ENCODE measurements at regions not wholly inside any gene's neighbourhood (a gene's known extent, or its start where the extent isn't known, plus 50 kb on each side); places are given as distances from the start of the nearest gene placed in this dataset.

DNA sequence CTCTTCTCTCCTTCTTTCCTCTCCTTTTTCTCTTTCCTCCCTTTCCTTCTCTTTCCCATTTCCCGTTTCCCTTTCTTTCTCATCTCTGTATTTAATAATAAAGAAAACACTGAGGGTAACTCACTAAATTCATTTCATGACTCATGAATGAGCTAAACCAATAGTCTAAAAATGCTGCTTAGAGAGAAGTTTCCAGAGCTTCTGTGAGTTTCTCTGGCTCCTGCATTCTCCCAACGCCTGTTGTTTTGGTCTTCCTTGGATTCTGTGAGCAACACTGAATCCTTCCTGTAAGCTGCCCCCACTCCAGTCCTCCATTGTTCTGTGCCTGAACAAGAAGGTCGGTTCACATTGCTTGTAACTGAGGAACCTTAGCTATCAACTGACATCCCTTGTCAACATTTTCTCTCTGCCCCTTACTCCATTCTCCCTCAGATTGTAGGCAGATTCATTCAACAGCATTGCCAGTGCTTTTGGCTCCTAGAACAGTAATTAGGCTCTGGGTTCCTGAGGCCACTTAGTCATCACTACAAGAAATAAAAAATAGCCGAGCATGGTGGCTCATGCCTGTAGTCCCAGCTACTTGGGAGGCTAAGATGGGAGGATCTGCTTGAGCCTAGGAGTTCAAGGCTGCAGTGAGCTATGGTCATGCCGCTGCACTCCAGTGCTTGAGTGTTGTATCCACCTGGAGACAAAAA is 237.7 kb upstream of the KLF4 start:
- DNase-seq = no peak

DNA sequence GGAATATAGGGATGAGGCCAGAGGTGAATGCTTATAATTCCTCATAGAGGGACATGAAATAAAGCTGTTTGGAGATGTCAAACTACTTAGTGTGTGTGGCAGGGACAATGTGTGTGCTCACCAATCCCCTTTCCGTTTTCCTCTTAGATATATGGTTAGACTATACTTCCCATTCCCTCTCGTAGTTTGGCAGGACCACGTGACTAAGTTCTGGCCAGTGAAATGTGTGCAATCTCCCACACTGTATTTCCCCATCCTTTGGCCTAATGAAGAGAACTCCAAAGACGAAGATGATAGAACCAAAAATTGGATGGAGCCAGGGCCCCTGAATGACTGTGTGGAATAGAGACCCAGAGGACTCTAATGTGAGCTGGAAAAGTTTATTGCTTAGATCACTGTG is 233.4 kb upstream of the KLF4 start:
- DNase-seq = no peak

DNA sequence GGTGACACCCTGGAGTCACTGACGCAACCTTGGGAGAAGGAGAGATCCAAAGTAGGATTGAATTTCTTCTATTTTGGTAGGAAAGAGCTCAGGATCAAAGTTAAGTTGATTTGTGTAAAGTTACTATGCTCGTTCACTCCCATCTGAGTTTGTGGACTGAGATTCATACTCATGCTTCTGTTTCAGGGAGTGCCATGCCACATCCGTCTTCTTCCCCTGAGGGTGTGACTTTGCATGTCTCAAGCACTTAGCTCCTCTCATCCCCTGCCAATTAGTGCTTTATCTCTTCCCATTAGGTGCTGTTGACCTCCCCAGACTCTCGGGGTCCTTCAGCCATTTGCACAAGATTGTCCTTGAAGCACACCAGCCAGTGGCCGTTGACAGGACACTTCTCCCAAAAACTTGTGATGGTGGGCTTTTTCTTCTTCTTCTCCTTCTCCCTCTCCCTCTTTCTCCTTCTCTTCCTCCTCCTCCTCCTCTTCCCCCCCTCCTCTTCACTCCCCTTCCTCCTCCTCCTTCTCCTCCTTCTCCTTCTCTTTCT is 232.2 kb upstream of the KLF4 start:
- DNase-seq = no peak

DNA sequence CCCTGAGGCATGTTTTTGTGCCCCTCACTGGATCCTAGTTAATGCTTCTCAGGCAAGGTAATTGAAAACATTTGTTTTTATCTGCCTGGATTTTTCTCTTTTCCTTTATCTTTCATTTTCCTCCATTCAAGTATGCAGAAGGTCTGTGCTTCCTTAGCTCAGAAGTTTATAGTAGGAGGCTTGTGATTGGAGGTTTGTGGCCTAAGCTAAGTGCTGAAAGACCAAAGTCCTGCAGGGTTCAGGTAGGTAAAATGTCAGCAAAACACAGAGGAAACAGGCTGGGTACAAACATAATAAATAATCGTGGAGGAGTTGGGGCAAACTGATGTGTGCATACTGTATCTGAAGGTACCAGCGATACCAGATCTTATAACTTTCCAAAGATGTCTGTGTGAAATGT is 230.9 kb upstream of the KLF4 start:
- no peak for DNase-seq

DNA sequence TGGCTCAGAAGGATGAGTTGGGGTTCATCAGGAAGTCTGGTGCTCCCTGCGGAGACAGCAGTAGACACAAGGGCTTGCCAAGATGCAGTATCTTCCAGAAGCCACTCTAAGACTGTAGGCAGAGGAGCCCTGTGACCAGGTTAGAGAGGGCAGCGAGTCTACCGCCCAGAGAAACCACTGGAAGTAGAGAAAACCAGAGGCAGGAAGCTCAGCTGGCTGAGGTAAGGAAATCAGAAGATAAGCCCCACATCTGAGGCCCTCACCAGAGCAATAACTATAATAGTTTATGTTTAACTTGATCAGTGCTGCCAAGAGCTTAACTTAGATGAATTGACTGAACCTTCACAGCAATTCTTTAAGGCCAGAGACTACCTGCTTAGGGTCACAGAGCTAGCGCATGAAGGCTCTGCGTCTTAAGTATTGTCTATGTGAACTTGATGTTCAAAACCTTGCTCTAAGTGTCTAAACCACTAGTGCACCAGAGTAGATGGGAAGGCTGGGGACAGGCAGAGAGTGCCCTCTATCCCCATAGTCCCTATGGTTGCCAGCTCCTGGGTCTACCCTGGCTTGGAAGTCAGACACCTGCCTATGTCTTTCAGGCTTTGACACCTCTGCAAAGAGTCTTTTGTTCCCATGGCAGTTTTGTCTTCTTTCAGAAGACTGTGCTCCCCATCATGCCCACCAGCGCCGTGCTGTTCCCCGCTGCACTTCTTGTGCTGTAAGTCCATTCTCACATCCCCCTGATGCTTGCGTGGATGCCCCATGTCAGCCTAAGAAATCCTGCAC is 228.2 kb upstream of the KLF4 start:
- DNase-seq = no peak

DNA sequence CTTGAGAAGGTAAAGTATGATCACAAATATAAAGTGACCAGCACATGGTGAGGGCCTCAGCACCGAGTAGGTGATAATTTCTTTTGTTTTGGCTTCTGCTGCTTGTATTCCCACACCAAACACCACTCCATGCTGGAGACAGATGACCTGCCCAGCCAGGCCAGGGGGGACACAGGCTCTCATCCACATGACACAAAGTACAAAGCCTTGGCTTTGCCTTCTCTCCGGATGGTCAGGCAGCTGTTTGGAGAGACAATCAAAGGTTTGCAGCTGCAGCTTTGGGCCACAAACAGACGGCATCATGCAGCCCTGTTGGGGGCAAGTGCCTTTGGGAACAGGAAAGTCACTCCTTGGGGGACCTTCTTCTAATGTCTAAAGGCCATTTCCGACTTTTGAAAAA is 226.2 kb upstream of the KLF4 start:
- no peak for DNase-seq

DNA sequence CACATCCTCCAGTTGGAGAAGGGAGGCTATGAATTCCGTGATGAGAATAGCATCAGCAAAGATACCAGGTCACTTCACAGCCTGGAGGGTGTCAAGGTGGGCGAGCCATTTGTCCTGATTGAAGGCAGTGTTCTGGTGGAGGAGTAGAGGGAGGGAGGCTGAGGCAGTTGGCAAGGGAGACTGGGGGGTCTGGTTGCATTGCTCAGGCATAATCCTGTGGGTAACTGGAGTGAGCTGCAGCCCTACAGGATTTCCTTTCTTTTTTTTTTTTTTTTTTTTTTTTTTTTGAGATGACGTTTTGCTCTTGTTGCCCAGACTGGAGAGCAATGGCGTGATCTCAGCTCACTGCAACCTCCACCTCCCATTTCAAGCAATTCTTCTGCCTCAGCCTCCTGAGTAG is 223.9 kb upstream of the KLF4 start:
- no peak for DNase-seq

DNA sequence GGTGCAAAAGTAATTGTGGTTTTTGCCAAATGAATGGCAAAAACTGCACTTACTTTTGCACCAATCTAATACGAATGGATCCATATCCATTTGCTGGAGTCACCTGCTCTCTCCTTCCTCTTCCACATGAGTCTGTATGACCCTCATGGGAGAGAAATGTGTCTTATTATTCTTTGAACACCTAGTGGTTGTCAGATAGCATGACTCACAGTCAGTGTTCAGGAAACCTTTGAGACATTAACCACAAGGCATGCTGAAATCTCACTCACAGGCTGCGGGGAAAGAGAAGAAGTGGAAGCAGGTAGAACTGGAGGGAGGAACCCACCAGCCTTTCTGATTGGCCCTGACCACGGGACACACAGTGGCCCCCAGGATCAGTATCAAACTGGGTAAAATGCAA is 222.8 kb upstream of the KLF4 start:
- no peak for DNase-seq

DNA sequence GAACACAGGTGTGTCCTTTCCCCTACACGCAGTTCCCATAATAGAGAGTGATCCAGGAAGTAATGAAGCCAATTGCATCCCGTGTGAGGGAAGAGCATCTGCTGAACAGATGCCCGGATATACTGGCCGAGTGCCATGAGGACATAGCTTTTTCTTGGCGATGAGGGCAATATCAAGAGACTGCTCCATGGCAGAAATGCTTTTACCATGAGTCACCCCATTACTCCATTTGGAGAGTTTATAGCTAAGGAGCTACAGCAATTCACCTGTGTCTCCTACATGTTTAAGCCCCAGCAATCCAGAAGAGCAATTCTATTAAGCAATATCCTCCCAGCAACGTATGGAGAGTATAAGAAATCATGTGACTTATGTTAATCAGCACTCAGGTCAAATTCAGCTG is 222.0 kb upstream of the KLF4 start:
- no peak for DNase-seq

DNA sequence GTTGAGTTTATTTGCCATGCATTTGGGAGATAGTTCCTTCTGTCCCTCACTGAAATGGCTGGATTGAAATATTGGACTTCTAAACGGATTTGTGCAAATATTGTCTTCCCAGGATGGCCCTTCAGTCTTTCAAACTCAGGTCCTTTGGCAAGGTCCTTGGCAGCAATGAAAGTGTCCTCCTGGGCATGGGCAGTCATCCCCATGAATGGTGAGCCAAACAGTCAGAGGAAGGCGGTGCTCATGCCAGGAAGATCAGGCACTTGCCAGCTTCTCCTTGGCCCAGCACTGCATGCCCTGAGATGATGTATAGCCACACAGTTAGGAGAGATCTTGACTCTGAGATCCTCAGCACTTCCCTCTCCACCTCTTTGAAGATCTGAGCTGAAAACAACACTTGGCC is 221.4 kb upstream of the KLF4 start:
- DNase-seq = no peak

DNA sequence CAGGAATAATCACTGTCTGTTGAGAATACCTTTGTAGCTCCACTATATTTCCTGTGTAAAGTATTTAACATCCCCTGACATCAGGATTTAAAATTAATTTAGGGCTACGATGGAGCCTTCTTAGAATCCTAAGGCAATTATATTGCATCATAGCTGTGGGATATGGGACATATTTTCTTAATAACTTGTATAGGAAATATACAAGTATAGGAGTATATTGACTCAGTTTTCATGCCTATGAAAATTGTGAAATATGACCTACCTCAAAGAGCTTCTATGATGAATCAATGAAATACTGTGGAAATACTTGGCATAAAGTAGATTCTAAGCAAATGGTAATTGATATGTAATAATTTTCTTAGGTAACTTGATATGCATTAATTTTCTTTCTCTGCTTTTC is 221.0 kb upstream of the KLF4 start:
- no peak for DNase-seq

DNA sequence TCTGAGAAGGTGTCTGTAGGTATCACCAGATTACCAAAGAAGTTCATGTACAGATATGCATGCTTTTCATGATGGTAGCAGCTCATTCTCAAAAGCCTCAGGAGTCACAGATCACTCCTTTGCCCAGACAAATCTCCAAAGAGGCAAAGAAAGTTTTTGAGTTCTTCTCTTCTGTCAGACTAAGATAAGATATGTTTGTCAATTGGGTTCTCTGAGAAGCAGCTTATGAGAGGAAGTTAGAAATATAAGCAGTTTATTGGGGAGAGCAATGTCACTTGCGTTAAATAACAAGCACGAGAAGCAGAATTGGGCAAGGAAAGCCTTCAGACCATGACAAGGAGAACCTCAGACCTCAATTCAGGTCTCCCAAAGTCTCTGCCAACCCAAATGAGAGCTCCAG is 219.2 kb upstream of the KLF4 start:
- no peak for DNase-seq

DNA sequence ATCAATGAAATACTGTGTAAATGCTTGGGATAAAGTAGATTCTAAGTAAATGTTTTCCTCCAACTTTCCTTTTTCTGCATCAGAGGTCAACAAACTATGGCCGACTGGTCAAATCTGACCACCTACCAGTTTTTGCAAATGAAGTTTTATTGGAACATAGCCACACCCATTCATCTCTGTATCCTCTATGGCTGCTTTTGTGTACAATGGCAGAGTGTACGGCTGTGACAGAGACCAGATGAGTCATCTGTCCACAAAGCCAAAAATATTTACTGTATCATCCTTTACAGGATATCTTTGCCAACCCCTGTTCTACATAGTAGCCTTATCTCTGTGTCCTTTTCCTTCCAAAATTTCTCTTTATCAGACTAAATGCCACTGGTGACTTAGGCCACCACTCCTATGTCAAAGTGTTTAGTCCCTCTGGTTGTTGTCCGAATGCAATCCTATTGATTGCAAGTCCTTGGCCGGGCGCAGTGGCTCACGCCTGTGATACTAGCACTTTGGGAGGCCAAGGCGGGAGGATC is 218.4 kb upstream of the KLF4 start:
- DNase-seq = no peak

DNA sequence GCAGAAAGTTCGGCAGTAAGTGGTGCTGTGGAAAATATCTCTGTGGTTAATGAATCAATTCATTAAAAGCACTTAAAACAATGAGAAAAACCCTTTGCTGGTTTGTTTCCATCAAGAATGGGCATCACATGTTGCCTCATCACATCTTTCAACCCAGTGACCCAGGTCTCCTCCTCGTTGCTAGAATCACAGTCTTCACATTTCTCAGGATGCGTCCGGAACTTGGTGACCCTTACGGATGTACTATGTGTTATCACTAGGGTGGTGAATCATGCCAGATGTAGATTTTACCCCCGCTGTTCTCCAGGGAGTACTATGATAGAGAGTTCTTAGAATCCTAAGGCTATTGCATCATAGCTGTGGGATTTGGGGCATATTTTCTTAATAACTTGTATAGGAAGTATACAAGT is 217.9 kb upstream of the KLF4 start:
- no peak for DNase-seq

DNA sequence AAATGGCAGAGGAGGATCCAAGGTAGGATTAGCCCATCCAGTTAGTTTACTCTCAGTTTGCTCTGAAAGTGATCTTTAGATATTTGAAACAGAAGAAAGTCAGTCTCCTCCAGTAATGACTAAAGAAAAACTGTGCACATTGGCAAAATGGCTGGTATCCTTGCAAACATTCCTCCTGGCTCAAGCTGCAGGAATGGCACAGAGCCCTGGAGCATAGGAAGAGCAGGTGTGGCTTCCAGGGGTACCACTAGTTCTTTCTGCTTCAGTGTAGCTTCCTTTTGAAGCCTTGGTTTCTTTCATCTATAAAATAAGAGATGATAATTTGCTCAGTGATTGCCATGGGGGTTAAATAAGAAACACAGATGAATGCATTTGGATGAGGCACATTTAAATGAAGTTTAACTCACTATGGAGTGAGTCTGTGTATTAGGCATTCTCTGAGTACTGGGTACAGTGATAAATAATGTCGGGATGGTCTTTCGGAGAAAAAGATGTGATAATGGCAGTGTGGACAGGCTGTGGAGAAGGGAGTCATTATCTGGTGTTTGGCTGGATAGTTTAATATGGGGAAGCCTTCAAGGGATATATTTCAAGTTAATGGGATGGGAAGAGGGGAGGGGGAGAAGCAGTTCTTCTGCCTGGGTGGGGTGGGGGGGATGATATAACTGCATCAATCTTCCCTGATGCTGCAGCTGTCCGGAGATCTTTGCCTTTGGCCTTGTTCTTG is 217.3 kb upstream of the KLF4 start:
- DNase-seq = no peak

DNA sequence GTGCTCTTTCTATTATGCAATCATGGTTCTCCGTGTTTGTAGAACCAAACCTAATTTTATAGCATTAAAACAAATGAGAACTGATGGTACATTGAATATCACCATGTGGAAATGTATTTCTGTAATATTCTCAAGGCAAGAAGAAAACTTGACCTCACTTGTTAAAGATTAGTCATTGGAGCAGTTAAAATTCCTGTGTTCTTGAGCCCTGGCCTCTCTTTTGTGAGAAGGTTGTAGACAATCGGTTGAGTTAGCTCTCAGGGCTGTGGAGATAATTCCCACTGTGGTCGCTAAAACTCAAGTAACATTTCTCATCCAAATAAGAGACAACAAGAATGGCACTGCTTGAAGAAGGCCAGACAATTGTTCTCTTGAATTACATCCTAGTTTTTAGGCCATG is 216.0 kb upstream of the KLF4 start:
- DNase-seq = no peak

DNA sequence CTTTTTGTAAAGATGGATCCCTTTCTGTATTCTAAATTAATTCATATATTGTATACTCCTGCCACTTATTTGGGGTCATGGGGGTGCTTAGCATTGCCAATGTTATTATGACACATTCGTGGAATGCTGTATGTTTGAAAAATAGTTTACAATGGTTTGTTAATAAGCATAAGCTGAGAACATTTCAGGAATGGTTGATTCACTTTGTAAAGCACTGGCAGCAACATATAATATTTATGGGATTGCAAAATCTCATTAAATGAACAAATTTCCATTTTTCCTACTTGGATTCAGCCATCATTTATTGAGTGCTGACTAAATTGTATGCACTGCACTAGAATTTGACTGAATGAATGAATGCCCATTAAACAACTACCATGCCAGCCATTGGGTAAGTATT is 215.2 kb upstream of the KLF4 start:
- no peak for DNase-seq

DNA sequence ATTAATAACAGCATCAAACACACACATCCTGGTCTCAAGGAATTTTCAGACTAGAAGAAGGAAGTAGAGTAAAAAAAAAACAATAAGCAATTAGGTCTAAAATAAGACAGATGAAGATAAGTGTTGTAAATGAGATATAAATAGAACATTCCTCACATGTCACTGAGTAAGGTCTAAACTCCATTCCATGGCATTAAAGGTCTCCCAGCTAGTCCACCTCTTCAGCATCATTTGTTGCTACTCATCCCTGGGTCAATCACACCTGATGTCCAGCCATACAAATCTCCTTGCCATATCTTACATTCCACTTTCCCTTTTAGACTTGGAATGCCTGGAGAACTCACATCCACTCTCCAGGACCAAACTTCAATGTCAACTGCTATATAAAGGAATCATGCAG is 214.1 kb upstream of the KLF4 start:
- DNase-seq = no peak

DNA sequence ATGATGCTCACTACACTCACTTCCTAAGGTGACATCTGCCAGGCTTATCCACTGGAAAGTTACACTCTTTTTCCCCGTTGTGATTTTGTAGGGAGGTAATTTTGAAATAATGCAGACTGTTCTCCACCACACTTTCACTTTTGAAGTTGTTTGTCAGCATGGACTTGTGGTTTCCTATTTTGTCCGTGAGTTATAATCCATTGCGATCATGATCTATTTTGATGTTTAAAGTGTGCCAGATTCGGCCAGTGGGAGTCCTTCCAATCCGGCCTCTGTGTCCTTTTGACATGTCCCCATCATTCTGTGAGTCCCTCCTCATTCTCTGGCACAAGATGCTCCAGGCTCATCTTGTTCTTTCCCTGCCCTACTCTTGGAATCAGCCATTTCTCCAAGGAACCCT is 211.3 kb upstream of the KLF4 start:
- no peak for DNase-seq

DNA sequence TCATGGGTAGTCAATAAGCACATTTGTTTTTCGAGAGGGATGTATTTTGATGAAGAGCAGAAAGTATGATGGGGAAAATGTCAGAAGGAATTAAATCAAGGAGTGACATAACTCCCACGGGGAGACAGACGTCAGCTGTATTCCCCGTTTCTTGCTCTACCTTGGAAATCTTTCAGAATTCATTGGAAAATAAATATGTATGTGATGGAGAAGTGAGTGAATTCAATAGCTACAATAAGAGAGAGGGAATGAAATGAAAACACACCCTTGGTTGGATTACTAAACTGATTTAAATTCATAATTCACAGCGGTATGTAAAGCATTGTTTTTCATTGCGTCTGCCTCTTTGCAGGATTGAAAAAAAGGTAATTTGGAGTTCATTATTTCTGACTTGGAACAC is 209.7 kb upstream of the KLF4 start:
- no peak for DNase-seq

DNA sequence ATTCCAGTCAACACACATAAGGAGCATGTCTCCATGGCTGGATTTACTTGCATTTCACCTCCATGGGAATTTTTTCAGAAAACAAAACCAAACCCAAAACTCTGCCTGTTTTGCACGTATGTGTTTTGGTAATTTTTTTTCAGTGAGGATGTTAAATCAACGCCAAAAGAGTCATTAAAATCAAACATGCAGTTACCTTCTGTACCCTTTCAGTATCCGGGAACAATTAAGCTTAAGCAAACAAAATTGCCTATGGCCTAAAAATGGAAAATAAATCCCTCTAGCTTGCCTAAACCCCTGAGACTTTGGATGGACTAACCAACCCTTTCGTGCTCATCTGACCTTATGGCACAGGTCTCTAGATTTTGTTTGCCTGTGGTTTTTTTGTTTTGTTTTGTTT is 209.2 kb upstream of the KLF4 start:
- no peak for DNase-seq

DNA sequence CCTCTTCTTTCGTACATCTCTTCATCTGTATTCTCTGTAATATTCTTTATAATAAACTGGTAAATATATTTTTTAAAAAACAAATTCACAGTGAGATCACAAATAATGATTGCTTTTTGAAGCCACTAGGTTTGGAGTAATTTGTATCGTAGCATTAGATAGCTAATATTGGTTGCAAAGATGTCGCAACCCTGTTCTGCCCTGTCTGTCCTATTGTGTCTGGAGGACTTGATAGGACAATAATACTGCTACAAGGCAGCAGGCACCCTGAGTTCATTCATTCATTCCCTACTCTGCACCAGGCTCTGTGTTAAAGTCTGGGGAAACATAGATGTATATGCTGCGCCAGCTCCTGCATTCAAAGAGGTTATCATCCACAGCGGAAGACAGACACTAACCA is 206.7 kb upstream of the KLF4 start:
- no peak for DNase-seq

DNA sequence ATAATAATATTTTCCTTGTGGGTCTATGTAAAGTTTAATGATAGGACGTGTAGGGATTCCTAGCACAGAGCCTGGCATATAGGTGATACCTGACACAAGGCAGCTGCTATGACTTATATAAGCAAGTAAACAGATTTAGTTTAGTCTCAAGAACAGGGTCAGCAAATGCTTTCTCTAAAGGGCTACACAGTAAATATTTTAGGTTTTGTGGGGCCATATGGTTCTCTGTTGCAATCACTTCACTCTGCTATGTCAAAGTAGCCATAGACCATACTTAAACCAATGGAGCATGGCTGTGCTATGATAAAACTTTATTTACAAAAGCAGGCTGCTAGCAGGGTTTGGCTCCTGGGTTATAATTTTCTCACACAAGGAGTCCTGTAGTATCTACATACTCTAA is 204.8 kb upstream of the KLF4 start:
- DNase-seq = no peak
